GM12892 (cell line): ENCODE measurements at regions not wholly inside any gene's neighbourhood (a gene's known extent, or its start where the extent isn't known, plus 50 kb on each side); places are given as distances from the start of the nearest gene placed in this dataset.
"Not testable (repeated sequence)": the region's sequence is repeated elsewhere in the genome, so short reads cannot be mapped to it uniquely, and the experiment has no call there.

ENCODE experiments used
- DNase-seq: peaks from one replicate; pipeline ENCODE4 v3.0.0; 2011; ENCODE audit not compliant: insufficient read length
- FAIRE-seq: peaks from 2 replicates; lab custom pipeline; 2011; peaks lifted over from hg19 to GRCh38; lab: Jason Lieb, UNC
- POLR2A ChIP-seq: IDR thresholded peaks from 2 replicates; pipeline ENCODE4 v1.6.1; 2011; ENCODE audit warnings: low read depth, low read length, control low read depth
- POLR2AphosphoS5 ChIP-seq: IDR thresholded peaks from 2 replicates; pipeline ENCODE4 v1.6.1; 2011; ENCODE audit warnings: low read depth, low read length, control low read depth
- TAF1 ChIP-seq: IDR thresholded peaks from 2 replicates; pipeline ENCODE4 v1.6.1; 2011; ENCODE audit warnings: low read depth, mild to moderate bottlenecking, control low read depth, low read length, borderline replicate concordance

GRCh38 chr14:86796221-86797074, 1196.5 kb downstream of the GALC start:
- FAIRE-seq, result no peak
- no peak for DNase-seq
- TF ChIP-seq POLR2A (no peak), POLR2AphosphoS5 (no peak), TAF1 (no peak)

- TF ChIP-seq POLR2AphosphoS5, result no peak
- TF ChIP-seq TAF1, result no peak
- TF ChIP-seq POLR2A, result no peak
- DNase-seq (no peak), FAIRE-seq (no peak)
Measured at GRCh38 chr14:86794689-86795088, 1198.3 kb downstream of the GALC start.

DNA sequence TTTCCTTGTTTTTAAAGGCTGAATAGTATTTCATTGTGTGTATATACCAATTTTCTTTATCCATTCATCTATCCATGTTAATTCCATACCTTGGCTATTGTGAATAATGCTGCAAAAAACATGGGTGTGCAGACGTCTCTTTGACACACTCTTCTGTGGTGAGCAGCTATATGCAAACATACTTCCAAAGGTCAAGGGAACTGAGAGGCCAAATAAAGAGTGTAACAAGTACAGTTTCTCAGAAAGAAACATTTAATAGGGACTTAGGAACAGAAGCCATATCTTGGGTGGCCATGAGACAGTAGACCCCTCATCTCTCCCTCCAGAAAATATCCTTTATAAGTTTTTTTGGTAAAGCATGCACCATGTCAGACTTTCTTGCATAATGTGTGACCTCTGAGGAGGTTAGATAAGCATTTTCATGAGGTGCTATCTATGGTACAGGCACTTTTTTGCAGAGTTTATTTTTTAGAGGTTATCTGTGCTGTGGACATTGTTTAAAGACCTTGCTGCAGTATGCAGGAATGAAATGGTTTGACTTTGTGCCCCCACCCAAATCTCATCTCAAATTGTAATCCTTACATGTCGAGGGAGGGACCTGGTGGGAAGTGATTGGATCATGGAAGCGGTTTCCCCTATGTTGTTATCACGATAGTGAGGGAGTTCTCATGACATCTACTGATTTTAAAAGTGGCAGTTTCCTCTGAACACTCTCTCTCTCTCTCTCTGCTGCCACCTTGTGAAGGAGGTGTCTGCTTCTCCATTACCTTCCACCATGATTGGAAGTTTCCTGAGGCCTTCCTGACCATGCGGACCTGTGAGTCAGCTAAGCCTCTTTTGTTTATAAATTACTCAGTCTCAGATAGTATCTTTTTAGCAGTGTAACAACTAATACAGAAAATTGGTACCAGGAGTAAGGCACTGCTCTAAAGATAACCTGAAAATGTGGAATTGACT, 1202.3 kb downstream of the GALC start:
- DNase-seq, result no peak
- FAIRE-seq, result no peak

GRCh38 chr14:86788224-86788623, 1204.8 kb downstream of the GALC start:
- TF ChIP-seq POLR2AphosphoS5 (no peak), POLR2A (no peak), TAF1 (no peak)
- no peak for DNase-seq
- FAIRE-seq, result no peak

More for the DNA sequence above, 1202.3 kb downstream of the GALC start:
- TF ChIP-seq TAF1 (no peak), POLR2AphosphoS5 (no peak), POLR2A (no peak)

DNA sequence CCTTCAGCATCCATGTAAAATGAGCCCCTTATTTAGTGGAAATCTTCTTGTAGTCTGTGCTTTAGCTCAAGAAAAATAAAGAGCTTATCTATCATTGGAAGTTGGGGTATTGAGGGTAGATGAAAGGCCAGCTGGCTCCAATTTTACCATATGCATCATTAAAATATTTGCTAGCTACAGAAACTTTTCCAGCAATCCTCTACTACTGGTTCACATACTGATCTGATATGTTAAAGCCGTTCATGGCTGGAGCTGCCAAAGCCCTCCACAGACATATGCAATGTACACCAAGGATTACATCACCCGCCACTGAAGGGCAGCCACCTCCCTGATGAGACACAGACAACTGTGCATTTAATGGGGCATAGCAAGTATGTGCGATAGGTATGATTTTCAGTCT, 1205.3 kb downstream of the GALC start:
- DNase-seq (no peak), FAIRE-seq (no peak)
- TF ChIP-seq POLR2AphosphoS5 (no peak), POLR2A (no peak), TAF1 (no peak)

- TF ChIP-seq POLR2AphosphoS5 (no peak), TAF1 (no peak), POLR2A (no peak)
- FAIRE-seq, result no peak
- DNase-seq, result no peak
Measured at GRCh38 chr14:86782092-86782580, 1210.8 kb downstream of the GALC start.

DNA sequence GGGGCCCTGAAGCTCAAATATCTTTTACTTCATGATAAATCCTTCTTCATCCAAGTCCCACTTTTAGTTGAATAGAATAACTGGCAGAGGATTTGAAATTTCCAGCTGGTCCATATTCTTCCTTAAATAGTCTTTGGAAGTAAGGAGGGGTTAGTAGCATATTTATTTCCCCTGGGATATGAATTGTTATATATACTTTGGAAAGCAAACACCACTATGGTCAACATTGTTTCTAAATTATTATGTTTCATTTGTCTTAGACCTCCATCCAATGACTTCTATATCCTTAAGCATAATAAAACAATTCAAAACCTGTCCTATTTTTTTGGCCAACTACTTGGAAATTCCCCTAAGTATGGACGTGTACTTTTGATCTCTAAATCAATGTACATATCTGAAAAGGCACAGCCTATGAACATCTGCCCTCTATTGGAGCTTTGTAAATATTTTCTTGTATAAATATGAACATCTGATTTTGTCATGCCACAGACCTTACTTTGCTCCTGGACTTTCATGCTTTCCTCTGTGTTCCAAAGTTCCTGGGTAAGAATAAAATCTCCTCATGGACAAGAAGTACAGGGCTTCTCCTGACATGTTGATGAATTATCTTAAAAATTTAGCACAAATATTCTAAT, 1212.0 kb downstream of the GALC start:
- TF ChIP-seq TAF1 (no peak), POLR2A (no peak), POLR2AphosphoS5 (no peak)
- FAIRE-seq (no peak), DNase-seq (no peak)

GRCh38 chr14:86780461-86780860, 1212.5 kb downstream of the GALC start:
- DNase-seq (no peak), FAIRE-seq (no peak)
- no peak for TF ChIP-seq POLR2A
- TF ChIP-seq TAF1, result no peak
- TF ChIP-seq POLR2AphosphoS5, result no peak

GRCh38 chr14:86779416-86779815, 1213.6 kb downstream of the GALC start:
- TF ChIP-seq TAF1 (no peak), POLR2AphosphoS5 (no peak), POLR2A (no peak)
- FAIRE-seq, result no peak
- DNase-seq, result no peak

DNA sequence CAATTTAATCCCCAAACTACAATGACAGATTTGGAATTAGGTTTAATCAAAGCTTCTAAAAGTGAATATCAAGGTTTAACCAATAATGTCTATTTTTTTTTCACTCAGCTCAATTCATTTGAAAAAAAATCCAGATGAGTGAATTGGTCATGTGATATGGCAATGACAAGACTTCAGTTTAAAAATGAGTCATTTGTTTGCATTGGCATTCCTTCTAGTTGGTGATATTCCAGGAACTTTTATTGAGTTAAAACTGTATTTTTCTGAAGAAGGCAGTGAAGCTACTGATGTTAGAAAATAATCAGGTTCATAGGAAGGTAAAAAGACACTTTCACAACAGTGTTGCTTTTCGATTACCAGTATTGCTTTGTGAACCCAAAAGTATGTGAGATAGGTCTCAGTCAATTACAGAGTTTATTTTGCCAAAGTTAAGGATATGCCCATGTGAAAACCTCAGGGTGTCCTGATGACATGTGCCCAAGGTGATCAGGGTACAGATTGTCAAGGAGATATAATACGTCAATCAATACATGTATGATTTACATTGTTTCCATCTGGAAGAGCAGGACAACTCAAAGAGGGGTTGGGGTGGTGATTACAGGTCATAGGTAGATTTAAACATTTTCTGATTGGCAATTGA, 1214.9 kb downstream of the GALC start:
- TF ChIP-seq POLR2A (no peak), TAF1 (no peak), POLR2AphosphoS5 (no peak)
- DNase-seq, result no peak
- no peak for FAIRE-seq

DNA sequence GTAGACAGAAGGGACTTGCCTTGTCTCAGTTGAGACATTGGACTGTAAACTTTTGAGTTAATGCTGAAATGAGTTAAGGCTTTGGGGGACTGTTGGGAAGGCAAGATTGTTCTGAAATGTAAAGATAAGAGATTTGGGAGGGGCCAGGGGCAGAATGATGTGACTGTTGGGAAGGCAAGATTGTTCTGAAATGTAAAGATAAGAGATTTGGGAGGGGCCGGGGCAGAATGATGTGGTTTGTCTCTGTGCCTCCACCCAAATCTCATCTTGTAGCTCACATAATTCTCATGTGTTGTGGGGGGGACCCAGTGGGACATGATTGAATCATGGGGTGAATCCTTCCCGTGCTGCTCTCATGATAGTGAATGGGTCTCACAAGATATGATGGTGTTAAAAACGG, 1217.1 kb downstream of the GALC start:
- DNase-seq, FAIRE-seq: not testable (repeated sequence)

- no peak for TF ChIP-seq POLR2A
- DNase-seq (no peak), FAIRE-seq (no peak)
Measured at GRCh38 chr14:86774916-86775315, 1218.1 kb downstream of the GALC start.
